Neutrophil (primary cell): ENCODE measurements at regions not wholly inside any gene's neighbourhood (a gene's known extent, or its start where the extent isn't known, plus 50 kb on each side); places are given as distances from the start of the nearest gene placed in this dataset.
"Not testable (repeated sequence)": the region's sequence is repeated elsewhere in the genome, so short reads cannot be mapped to it uniquely, and the experiment has no call there.

Experiments
- H3K27ac ChIP-seq: fragments of 200-600 bp; sonication (generic); 2 replicates; pipeline ENCODE4 v1.5.1; 2016; ENCODE audit warnings: mild to moderate bottlenecking, moderate library complexity
- H3K27me3 ChIP-seq: fragments of 200-600 bp; sonication (generic); 2 replicates; pipeline ENCODE4 v1.6.0; 2016; ENCODE audit warnings: mild to moderate bottlenecking
- H3K36me3 ChIP-seq: fragments of 200-600 bp; sonication (generic); 2 replicates; pipeline ENCODE4 v1.5.1; 2017
- H3K4me1 ChIP-seq, 2 experiments: fragments of 200-600 bp in 1 of 2; sonication (generic) in 1 of 2; 1 replicate in 1 of 2; 2 replicates in 1 of 2; pipeline versions ENCODE4 v1.5.1 to v1.6.1; 2013 to 2016; ENCODE audit warnings: low read depth in 1 of 2, low read length in 1 of 2, mild to moderate bottlenecking in 1 of 2, moderate library complexity in 1 of 2; ENCODE audit not compliant: control insufficient read depth in 1 of 2, insufficient read depth in 1 of 2
- H3K4me3 ChIP-seq, 2 experiments: fragments of 200-600 bp in 1 of 2; sonication (generic) in 1 of 2; 1 replicate in 1 of 2; 2 replicates in 1 of 2; pipeline ENCODE4 v1.5.1; 2013 to 2016; ENCODE audit warnings: low read depth in 1 of 2, low read length in 1 of 2, mild to moderate bottlenecking in 1 of 2, moderate library complexity in 1 of 2
- H3K9me3 ChIP-seq: fragments of 200-600 bp; sonication (generic); 2 replicates; pipeline ENCODE4 v1.5.1; 2016
- TF ChIP-seq, protein P1 (sequence below): fragments of 200-600 bp; sonication (generic); IDR thresholded peaks from 2 replicates; pipeline ENCODE4 v1.5.1; 2016; ENCODE audit warnings: antibody characterized with exemption

DNA sequence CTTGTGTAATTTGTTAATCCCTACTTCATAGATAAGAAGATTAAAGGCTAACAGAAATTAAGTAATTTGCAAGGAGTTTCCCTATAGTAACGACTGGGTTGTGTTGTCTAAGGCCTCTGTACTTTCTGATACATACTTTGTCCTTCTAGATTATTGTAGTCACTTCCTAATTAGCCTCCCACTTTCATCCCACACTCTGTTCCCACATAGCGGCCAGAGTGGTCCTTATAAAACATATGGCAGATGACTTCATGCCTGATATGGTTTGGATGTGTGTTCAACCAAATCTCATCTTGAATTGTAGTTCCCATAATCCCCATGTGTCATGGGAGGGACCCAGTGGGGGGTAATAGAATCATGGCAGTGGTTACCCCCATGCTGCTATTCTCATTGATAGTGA is 120.5 kb upstream of the DAB1 start:
- no peaks in the 10 kb centered on the region for H3K36me3 ChIP-seq
- H3K27ac ChIP-seq, result no peak overlapping the region
- H3K9me3 ChIP-seq, result no peaks in the 10 kb centered on the region
- no peak overlapping the region for H3K4me3 ChIP-seq
- TF ChIP-seq, protein P1, sequence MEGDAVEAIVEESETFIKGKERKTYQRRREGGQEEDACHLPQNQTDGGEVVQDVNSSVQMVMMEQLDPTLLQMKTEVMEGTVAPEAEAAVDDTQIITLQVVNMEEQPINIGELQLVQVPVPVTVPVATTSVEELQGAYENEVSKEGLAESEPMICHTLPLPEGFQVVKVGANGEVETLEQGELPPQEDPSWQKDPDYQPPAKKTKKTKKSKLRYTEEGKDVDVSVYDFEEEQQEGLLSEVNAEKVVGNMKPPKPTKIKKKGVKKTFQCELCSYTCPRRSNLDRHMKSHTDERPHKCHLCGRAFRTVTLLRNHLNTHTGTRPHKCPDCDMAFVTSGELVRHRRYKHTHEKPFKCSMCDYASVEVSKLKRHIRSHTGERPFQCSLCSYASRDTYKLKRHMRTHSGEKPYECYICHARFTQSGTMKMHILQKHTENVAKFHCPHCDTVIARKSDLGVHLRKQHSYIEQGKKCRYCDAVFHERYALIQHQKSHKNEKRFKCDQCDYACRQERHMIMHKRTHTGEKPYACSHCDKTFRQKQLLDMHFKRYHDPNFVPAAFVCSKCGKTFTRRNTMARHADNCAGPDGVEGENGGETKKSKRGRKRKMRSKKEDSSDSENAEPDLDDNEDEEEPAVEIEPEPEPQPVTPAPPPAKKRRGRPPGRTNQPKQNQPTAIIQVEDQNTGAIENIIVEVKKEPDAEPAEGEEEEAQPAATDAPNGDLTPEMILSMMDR, result no peak
- no peaks in the 10 kb centered on the region for H3K4me1 ChIP-seq
- H3K27me3 ChIP-seq, result no peaks in the 10 kb centered on the region

DNA sequence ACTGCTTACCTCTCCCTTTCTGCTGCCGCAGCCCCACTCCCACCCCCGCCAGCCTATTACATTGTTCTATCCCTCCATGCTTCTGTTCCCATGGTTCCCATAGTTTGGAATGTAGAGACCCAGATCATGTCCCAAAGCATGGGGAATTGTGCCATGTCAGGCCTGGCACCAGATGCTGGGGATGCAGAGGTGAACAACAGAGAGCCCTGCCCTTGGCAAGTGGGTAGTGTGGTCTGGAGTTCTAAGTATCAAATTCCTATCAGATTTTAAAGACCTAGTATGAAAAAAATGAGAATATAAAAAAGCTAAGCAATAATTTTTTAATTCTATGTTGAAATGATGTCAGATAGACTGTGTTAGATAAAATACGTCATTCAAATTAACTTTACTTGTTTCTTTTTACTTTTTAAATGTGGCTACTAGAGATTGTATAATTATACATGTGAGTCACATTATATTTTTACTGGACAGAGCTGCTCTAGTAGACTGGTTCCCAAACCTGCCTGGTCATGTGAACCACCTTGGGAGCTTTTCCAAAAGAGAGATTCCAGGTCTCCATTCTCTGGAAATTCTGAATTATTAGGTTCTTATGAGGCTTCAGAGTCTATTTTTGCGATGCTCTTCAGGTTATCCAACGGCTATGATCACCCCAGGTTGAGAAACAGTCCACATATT is 113.0 kb upstream of the DAB1 start:
- TF ChIP-seq, protein P1, result no peak
- no peaks in the 10 kb centered on the region for H3K4me1 ChIP-seq
- no peaks in the 10 kb centered on the region for H3K9me3 ChIP-seq
- H3K4me3 ChIP-seq, result no peak overlapping the region
- no peaks in the 10 kb centered on the region for H3K36me3 ChIP-seq
- no peaks in the 10 kb centered on the region for H3K27me3 ChIP-seq
- no peak overlapping the region for H3K27ac ChIP-seq

DNA sequence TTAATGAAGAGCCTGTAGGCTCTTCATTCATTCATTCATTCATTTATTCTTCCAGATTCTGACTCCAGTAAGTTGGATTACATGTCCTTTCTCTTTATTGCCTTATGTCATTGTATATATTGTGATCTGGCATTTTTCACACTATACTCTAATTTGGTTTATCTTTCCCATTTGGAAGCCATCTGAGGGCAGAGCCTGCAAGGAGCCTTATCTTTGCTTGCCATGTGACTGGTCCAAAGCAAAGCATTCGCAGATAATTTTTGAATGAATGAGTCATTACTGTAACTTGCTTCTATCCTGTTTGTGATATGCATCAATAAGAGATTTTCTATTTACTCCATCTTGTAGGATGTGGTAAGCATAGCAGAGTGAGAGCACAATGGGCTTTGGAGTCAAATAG is 108.4 kb upstream of the DAB1 start:
- TF ChIP-seq, protein P1, result no peak
- Histone ChIP-seq H3K9me3 (no peaks in the 10 kb centered on the region), H3K4me3 (no peak overlapping the region), H3K27me3 (no peaks in the 10 kb centered on the region), H3K4me1 (no peaks in the 10 kb centered on the region), H3K36me3 (no peaks in the 10 kb centered on the region), H3K27ac (no peak overlapping the region)

DNA sequence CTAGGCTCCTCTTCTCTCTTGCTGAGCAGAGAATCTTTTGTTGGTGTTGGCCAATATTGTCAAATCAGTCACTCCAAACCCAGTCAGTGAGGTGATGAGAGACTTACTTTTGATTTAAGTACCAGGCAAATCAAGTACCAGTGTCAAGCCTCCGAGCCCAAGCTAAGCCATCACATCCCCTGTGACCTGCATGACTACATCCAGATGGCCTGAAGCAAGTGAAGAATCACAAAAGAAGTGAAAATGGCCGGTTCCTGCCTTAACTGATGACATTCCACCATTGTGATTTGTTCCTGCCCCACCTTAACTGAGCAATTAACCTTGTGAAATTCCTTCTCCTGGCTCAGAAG is 107.0 kb upstream of the DAB1 start:
- not testable (repeated sequence) for H3K4me1 ChIP-seq, H3K9me3 ChIP-seq, H3K27me3 ChIP-seq, H3K27ac ChIP-seq, H3K4me3 ChIP-seq, H3K36me3 ChIP-seq

DNA sequence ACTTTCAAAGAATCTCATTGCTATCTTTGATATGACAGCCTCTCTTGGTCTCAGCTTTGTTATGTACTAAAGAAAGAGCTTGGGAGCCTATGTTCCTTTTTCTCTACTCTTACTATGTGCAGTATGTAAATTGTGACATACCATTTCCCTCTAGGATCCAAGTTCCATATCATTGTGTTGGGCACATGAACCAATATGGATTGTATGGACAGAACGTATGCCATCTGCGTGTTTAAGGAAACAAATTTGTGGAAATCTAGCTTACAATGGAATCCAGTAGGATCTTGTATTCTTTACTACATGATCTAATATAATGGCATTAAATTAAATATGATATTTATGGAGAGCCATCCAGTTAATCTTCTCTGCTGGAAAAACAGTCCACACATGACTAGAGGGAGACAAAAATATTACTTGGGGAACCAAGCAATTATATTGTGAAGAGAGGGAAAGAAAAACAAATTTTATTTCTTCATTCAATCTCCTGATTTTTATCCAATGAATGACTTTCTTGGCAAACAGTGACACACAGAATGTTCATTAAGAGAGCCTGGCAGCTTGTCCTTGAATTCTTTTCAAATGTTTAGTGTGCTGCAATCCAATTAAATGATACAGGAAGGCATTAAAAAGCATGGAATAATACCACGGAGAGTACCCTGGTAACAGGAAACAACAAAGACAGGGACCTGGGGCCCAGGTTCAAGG is 106.5 kb upstream of the DAB1 start:
- Histone ChIP-seq H3K4me1 (no peaks in the 10 kb centered on the region), H3K27me3 (no peaks in the 10 kb centered on the region), H3K36me3 (no peaks in the 10 kb centered on the region), H3K4me3 (no peak overlapping the region), H3K27ac (no peak overlapping the region), H3K9me3 (no peaks in the 10 kb centered on the region)
- TF ChIP-seq, protein P1, result no peak

DNA sequence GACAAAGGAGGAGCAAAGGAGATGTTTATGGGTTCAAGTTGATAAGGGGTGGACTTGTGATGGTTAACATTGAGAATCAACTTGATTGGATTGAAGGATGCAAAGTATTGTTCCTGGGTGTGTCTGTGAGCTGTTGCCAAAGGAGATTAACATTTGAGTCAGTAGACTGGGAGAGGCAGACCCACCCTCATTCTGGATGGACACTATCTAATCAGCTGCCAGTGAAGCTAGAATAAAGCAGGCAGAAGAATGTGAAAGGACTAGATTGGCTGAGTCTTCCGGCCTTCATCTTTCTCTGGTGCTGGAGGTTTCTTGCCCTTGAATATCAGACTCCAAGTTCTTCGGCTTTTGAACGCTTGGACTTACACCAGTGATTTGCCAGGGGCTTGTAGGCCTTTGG is 98.7 kb upstream of the DAB1 start:
- H3K27me3 ChIP-seq, result no peaks in the 10 kb centered on the region
- no peaks in the 10 kb centered on the region for H3K36me3 ChIP-seq
- H3K9me3 ChIP-seq, result no peaks in the 10 kb centered on the region
- no peak overlapping the region for H3K27ac ChIP-seq
- no peak overlapping the region for H3K4me3 ChIP-seq
- TF ChIP-seq, protein P1, result no peak
- H3K4me1 ChIP-seq, result no peaks in the 10 kb centered on the region
